Stimulated activated CD4-positive, alpha-beta T cell treated with anti-CD3 and anti-CD28 coated beads, Interleukin-4, amount 100 ng/mL, for 24 hours (primary cell): ENCODE measurements at regions not wholly inside any gene's neighbourhood (a gene's known extent, or its start where the extent isn't known, plus 50 kb on each side); places are given as distances from the start of the nearest gene placed in this dataset.
"Not testable (repeated sequence)": the region's sequence is repeated elsewhere in the genome, so short reads cannot be mapped to it uniquely, and the experiment has no call there.

Experiments used
- DNase-seq: peaks from one replicate; pipeline ENCODE4 v3.0.0-alpha.2; 2020

GRCh38 chr2:84212611-84213314 is 246.3 kb downstream of the SUCLG1 start:
- DNase-seq: no peak

GRCh38 chr2:84209941-84210340 is 249.1 kb downstream of the SUCLG1 start:
- no peak for DNase-seq

- no peak for DNase-seq
Measured at GRCh38 chr2:84204995-84205394, 254.1 kb downstream of the SUCLG1 start.

- DNase-seq: no peak
Measured at GRCh38 chr2:84202166-84202565, 256.9 kb downstream of the SUCLG1 start.

GRCh38 chr2:84201158-84201557 is 257.9 kb downstream of the SUCLG1 start:
- DNase-seq: no peak

GRCh38 chr2:84197901-84198300 is 261.2 kb downstream of the SUCLG1 start:
- DNase-seq: no peak

GRCh38 chr2:84194949-84195644 is 264.0 kb downstream of the SUCLG1 start:
- no peak for DNase-seq

GRCh38 chr2:84194181-84194580 is 264.9 kb downstream of the SUCLG1 start:
- no peak for DNase-seq

- no peak for DNase-seq
Measured at GRCh38 chr2:84187258-84187657, 271.8 kb downstream of the SUCLG1 start.

- DNase-seq: no peak
Measured at GRCh38 chr2:84181927-84182326, 277.2 kb downstream of the SUCLG1 start.

- DNase-seq: no peak
Measured at GRCh38 chr2:84177733-84178132, 281.3 kb downstream of the SUCLG1 start.

- no peak for DNase-seq
Measured at GRCh38 chr2:84175970-84176369, 283.1 kb downstream of the SUCLG1 start.

- DNase-seq: no peak
Measured at GRCh38 chr2:84175340-84175739, 283.7 kb downstream of the SUCLG1 start.

GRCh38 chr2:84173041-84173440 is 286.0 kb downstream of the SUCLG1 start:
- DNase-seq: no peak

- no peak for DNase-seq
Measured at GRCh38 chr2:84170979-84171378, 288.1 kb downstream of the SUCLG1 start.

GRCh38 chr2:84169871-84170270 is 289.2 kb downstream of the SUCLG1 start:
- no peak for DNase-seq

- DNase-seq: not testable (repeated sequence)
Measured at GRCh38 chr2:84168552-84168951, 290.5 kb downstream of the SUCLG1 start.

GRCh38 chr2:84165256-84165655 is 293.8 kb downstream of the SUCLG1 start:
- DNase-seq: no peak

GRCh38 chr2:84160453-84160852 is 298.6 kb downstream of the SUCLG1 start:
- DNase-seq: no peak

- DNase-seq: no peak
Measured at GRCh38 chr2:84158605-84159004, 300.5 kb downstream of the SUCLG1 start.

GRCh38 chr2:84152462-84152861 is 306.6 kb downstream of the SUCLG1 start:
- no peak for DNase-seq

- no peak for DNase-seq
Measured at GRCh38 chr2:84144345-84144744, 314.7 kb downstream of the SUCLG1 start.

- DNase-seq: no peak
Measured at GRCh38 chr2:84137034-84137433, 322.0 kb downstream of the SUCLG1 start.

GRCh38 chr2:84132370-84132769 is 326.7 kb downstream of the SUCLG1 start:
- no peak for DNase-seq
